ENCODE measurements at regions not wholly inside any gene's neighbourhood (a gene's known extent, or its start where the extent isn't known, plus 50 kb on each side); places are given as distances from the start of the nearest gene placed in this dataset.
"Not testable (repeated sequence)": the region's sequence is repeated elsewhere in the genome, so short reads cannot be mapped to it uniquely, and the experiment has no call there.

GRCh38 chr10:52400562-52400961 is 86.5 kb downstream of the DKK1 start:
- H3K27me3 Mint-ChIP-seq (ENCODE audit: unreplicated experiment): no peaks in the 10 kb centered on the region
- peaks cover 4% of the 10 kb centered on the region for H3K36me3 Mint-ChIP-seq (ENCODE audit: unreplicated experiment)
- no peak for TF ChIP-seq CTCF (IDR thresholded peaks at IDR 0.05; ENCODE audit: partially characterized antibody, unreplicated experiment)
- no peak for DNase-seq
- H3K9me3 Mint-ChIP-seq (ENCODE audit: unreplicated experiment): peaks cover 2% of the 10 kb centered on the region
- H3K4me3 Mint-ChIP-seq (ENCODE audit: unreplicated experiment): no peak overlapping the region
- H3K4me1 Mint-ChIP-seq (ENCODE audit: low read depth, unreplicated experiment): peaks cover 13% of the 10 kb centered on the region
- no peak overlapping the region for H3K27ac Mint-ChIP-seq (ENCODE audit: unreplicated experiment)

- H3K27ac Mint-ChIP-seq (ENCODE audit: unreplicated experiment); H3K36me3 Mint-ChIP-seq (ENCODE audit: unreplicated experiment); H3K9me3 Mint-ChIP-seq (ENCODE audit: unreplicated experiment); DNase-seq; H3K27me3 Mint-ChIP-seq (ENCODE audit: unreplicated experiment); H3K4me3 Mint-ChIP-seq (ENCODE audit: unreplicated experiment); H3K4me1 Mint-ChIP-seq (ENCODE audit: low read depth, unreplicated experiment): not testable (repeated sequence)
Measured at GRCh38 chr10:52403801-52404200, 89.7 kb downstream of the DKK1 start.

GRCh38 chr10:52409195-52409594 is 95.1 kb downstream of the DKK1 start:
- no peak for TF ChIP-seq CTCF (IDR thresholded peaks at IDR 0.05; ENCODE audit: partially characterized antibody, unreplicated experiment)
- Mint-ChIP-seq H3K4me1 (ENCODE audit: low read depth, unreplicated experiment) (peaks cover 5% of the 10 kb centered on the region), H3K36me3 (ENCODE audit: unreplicated experiment) (no peaks in the 10 kb centered on the region), H3K4me3 (ENCODE audit: unreplicated experiment) (no peak overlapping the region), H3K27me3 (ENCODE audit: unreplicated experiment) (no peaks in the 10 kb centered on the region), H3K27ac (ENCODE audit: unreplicated experiment) (no peak overlapping the region), H3K9me3 (ENCODE audit: unreplicated experiment) (no peaks in the 10 kb centered on the region)
- no peak for DNase-seq

DNA sequence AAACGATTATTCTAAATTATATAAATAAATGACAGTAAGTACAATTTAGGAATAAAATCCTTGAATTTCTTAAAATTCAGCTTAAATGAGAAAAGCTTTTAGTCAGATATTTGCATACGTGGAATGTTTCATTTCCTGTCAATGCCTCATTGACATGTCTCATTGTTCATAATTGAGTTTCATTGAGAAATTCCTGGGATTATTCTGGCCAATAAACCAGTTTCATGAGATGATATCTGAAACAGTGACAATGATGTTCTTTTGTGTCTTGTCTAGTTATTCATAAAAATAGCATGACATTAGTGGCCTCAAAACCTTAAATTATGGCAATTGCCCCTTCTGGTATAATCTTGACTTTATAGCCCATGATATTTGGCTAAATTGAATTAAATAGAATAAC is 95.8 kb downstream of the DKK1 start:
- Mint-ChIP-seq H3K4me1 (ENCODE audit: low read depth, unreplicated experiment) (peaks cover 5% of the 10 kb centered on the region), H3K36me3 (ENCODE audit: unreplicated experiment) (no peaks in the 10 kb centered on the region), H3K27ac (ENCODE audit: unreplicated experiment) (no peak overlapping the region), H3K27me3 (ENCODE audit: unreplicated experiment) (no peaks in the 10 kb centered on the region), H3K9me3 (ENCODE audit: unreplicated experiment) (no peaks in the 10 kb centered on the region), H3K4me3 (ENCODE audit: unreplicated experiment) (no peak overlapping the region)
- TF ChIP-seq CTCF (IDR thresholded peaks at IDR 0.05; ENCODE audit: partially characterized antibody, unreplicated experiment): no peak
- DNase-seq: no peak

GRCh38 chr10:52410916-52411315 is 96.8 kb downstream of the DKK1 start:
- Mint-ChIP-seq H3K9me3 (ENCODE audit: unreplicated experiment) (no peaks in the 10 kb centered on the region), H3K36me3 (ENCODE audit: unreplicated experiment) (no peaks in the 10 kb centered on the region), H3K4me3 (ENCODE audit: unreplicated experiment) (no peak overlapping the region), H3K27ac (ENCODE audit: unreplicated experiment) (no peak overlapping the region), H3K27me3 (ENCODE audit: unreplicated experiment) (no peaks in the 10 kb centered on the region), H3K4me1 (ENCODE audit: low read depth, unreplicated experiment) (peaks cover 5% of the 10 kb centered on the region)
- no peak for TF ChIP-seq CTCF (IDR thresholded peaks at IDR 0.05; ENCODE audit: partially characterized antibody, unreplicated experiment)
- DNase-seq: no peak

DNA sequence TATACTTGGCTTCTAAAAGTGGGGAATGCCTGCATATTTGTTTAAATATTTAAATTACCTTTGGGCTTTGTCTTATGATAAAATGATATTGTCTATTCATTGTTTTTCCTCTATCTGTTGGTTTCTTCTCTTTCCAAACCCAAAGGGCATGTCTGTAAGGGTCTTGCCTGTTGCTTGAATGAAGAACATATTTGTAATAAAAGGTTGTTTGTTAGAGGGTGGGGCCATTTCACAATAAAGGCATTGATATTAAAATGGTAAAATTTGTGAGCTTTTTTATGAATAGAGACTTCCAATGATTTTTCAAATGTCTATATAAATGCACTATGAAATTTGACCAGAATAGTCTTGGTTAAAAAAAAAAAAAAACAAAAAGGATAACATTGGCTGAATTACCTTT is 105.2 kb downstream of the DKK1 start:
- Mint-ChIP-seq H3K4me3 (ENCODE audit: unreplicated experiment) (no peak overlapping the region), H3K27ac (ENCODE audit: unreplicated experiment) (no peak overlapping the region), H3K9me3 (ENCODE audit: unreplicated experiment) (peaks cover 1% of the 10 kb centered on the region), H3K36me3 (ENCODE audit: unreplicated experiment) (no peaks in the 10 kb centered on the region), H3K27me3 (ENCODE audit: unreplicated experiment) (no peaks in the 10 kb centered on the region), H3K4me1 (ENCODE audit: low read depth, unreplicated experiment) (no peaks in the 10 kb centered on the region)
- no peak for DNase-seq
- TF ChIP-seq CTCF (IDR thresholded peaks at IDR 0.05; ENCODE audit: partially characterized antibody, unreplicated experiment): no peak
